ENCODE measurements at regions not wholly inside any gene's neighbourhood (a gene's known extent, or its start where the extent isn't known, plus 50 kb on each side); places are given as distances from the start of the nearest gene placed in this dataset.

GRCh38 chr22:35203583-35203982 is 53.7 kb upstream of the HMGXB4 start:
- Histone ChIP-seq H3K27me3 (peaks cover 0 to 19% (median 0%) of the 10 kb centered on the region in 9 donors), H3K27ac (no peak overlapping the region), H3K4me1 (peaks cover 0 to 8% (median 0%) of the 10 kb centered on the region in 12 donors), H3K9me3 (no peaks in the 10 kb centered on the region), H3K36me3 (no peaks in the 10 kb centered on the region), H3K4me3 (no peak overlapping the region)
- intact Hi-C loops (cut with DNase I) = no loop called here
- DNase-seq (no peak), ATAC-seq (no peak)
- WGBS, 4 donors = 81 to 89% (median 86%) methylated on average over 2 of the region's 2 CpGs
- no peak for TF ChIP-seq CTCF (IDR thresholded peaks at IDR 0.05)
- no peak for TF ChIP-seq POLR2A (IDR thresholded peaks at IDR 0.05)

GRCh38 chr22:35204807-35205775 is 52.2 kb upstream of the HMGXB4 start:
- Histone ChIP-seq H3K9me3 (no peaks in the 10 kb centered on the region), H3K27ac (no peak overlapping the region), H3K4me3 (no peak overlapping the region), H3K36me3 (no peaks in the 10 kb centered on the region), H3K4me1 (peaks cover 0 to 8% (median 0%) of the 10 kb centered on the region in 12 donors), H3K27me3 (peaks cover 0 to 15% (median 0%) of the 10 kb centered on the region in 9 donors)
- ATAC-seq = no peak
- intact Hi-C loops (cut with DNase I) = no loop called here
- no peak for DNase-seq
- 41 to 54% (median 46%) methylated on average over 14 of the region's 14 CpGs for WGBS, 4 donors
- TF ChIP-seq POLR2A (IDR thresholded peaks at IDR 0.05) (no peak), CTCF (IDR thresholded peaks at IDR 0.05) (no peak)

- no peaks in the 10 kb centered on the region for H3K36me3 ChIP-seq
- H3K4me1 ChIP-seq = peaks cover 0 to 8% (median 0%) of the 10 kb centered on the region in 12 donors
- no peak overlapping the region for H3K27ac ChIP-seq
- no peaks in the 10 kb centered on the region for H3K9me3 ChIP-seq
- no peak for DNase-seq
- TF ChIP-seq POLR2A (IDR thresholded peaks at IDR 0.05) (no peak), CTCF (IDR thresholded peaks at IDR 0.05) (no peak)
- no peak overlapping the region for H3K4me3 ChIP-seq
- ATAC-seq = peak in 1 of 4 donors; percentile 60
- H3K27me3 ChIP-seq = peaks cover 0 to 13% (median 0%) of the 10 kb centered on the region in 9 donors
- intact Hi-C loops (cut with DNase I) = no loop called here
- WGBS, 4 donors = 36 to 48% (median 38%) methylated on average over 5 of the region's 5 CpGs
Measured at GRCh38 chr22:35205961-35206360, 51.3 kb upstream of the HMGXB4 start.

GRCh38 chr22:35206889-35207288 is 50.4 kb upstream of the HMGXB4 start:
- no peak for ATAC-seq
- DNase-seq = no peak
- TF ChIP-seq CTCF (IDR thresholded peaks at IDR 0.05) = no peak
- TF ChIP-seq POLR2A (IDR thresholded peaks at IDR 0.05) = no peak
- Histone ChIP-seq H3K27me3 (peaks cover 0 to 13% (median 0%) of the 10 kb centered on the region in 9 donors), H3K4me3 (no peak overlapping the region), H3K9me3 (no peaks in the 10 kb centered on the region), H3K36me3 (no peaks in the 10 kb centered on the region), H3K27ac (no peak overlapping the region), H3K4me1 (peaks cover 0 to 8% (median 0%) of the 10 kb centered on the region in 12 donors)
- 64 to 83% (median 80%) methylated on average over 1 of the region's 1 CpG for WGBS, 4 donors
- intact Hi-C loops (cut with DNase I) = no loop called here
